DND-41 (cell line): ENCODE measurements at regions not wholly inside any gene's neighbourhood (a gene's known extent, or its start where the extent isn't known, plus 50 kb on each side); places are given as distances from the start of the nearest gene placed in this dataset.

Experiments used
- ATAC-seq: fragments of 200-7000 bp; cut with Tn5 transposase; 3 replicates; pipeline ENCODE4 v1.9.1; 2021; ENCODE audit warnings: low read depth; ENCODE audit not compliant: insufficient read depth
- DNase-seq: peaks from one replicate; pipeline ENCODE4 v3.0.0-alpha.2; 2020
- H2AFZ ChIP-seq: 2 replicates; pipeline ENCODE4 v1.6.0; 2012; ENCODE audit warnings: low read depth, low read length
- H3K27ac ChIP-seq: 2 replicates; pipeline ENCODE4 v1.5.1; 2012; ENCODE audit warnings: low read length, inconsistent platforms
- H3K27me3 ChIP-seq: fragments of 200-600 bp; sonication (generic); 2 replicates; pipeline ENCODE4 v1.6.0; 2012; ENCODE audit warnings: low read length, mild to moderate bottlenecking, inconsistent platforms; ENCODE audit not compliant: insufficient read depth, poor library complexity
- H3K36me3 ChIP-seq: 2 replicates; pipeline ENCODE4 v1.5.1; 2012; ENCODE audit warnings: low read length, inconsistent platforms; ENCODE audit not compliant: insufficient read depth
- H3K4me1 ChIP-seq: 2 replicates; pipeline ENCODE4 v1.5.1; 2012; ENCODE audit warnings: mild to moderate bottlenecking, low read length; ENCODE audit not compliant: insufficient read depth
- H3K4me2 ChIP-seq: 2 replicates; pipeline ENCODE4 v1.6.0; 2012; ENCODE audit warnings: mild to moderate bottlenecking, moderate library complexity, low read length, inconsistent platforms; ENCODE audit not compliant: insufficient read depth
- H3K4me3 ChIP-seq, 2 experiments: fragments of 200-600 bp in 1 of 2; shearing (Covaris generic) in 1 of 2; 2 replicates each; pipeline ENCODE4 v1.5.1; 2012 to 2016; ENCODE audit warnings: inconsistent platforms in 2 of 2, low read length in 2 of 2, mild to moderate bottlenecking in 2 of 2, low read depth in 1 of 2, moderate library complexity in 1 of 2
- H3K79me2 ChIP-seq: 2 replicates; pipeline ENCODE4 v1.6.0; 2012; ENCODE audit warnings: low read length, inconsistent platforms; ENCODE audit not compliant: insufficient read depth
- H3K9ac ChIP-seq: 2 replicates; pipeline ENCODE4 v1.6.0; 2012; ENCODE audit warnings: low read depth, mild to moderate bottlenecking, inconsistent platforms, low read length, moderate library complexity
- H3K9me3 ChIP-seq: 2 replicates; pipeline ENCODE4 v1.5.1; 2012; ENCODE audit warnings: low read length, moderate library complexity, mild to moderate bottlenecking, inconsistent platforms; ENCODE audit not compliant: insufficient read depth, severe bottlenecking
- H4K20me1 ChIP-seq: 2 replicates; pipeline ENCODE4 v1.6.0; 2012; ENCODE audit warnings: low read length; ENCODE audit not compliant: insufficient read depth
- CTCF ChIP-seq: IDR thresholded peaks from 2 replicates; pipeline ENCODE4 v1.5.1; 2012; ENCODE audit warnings: borderline replicate concordance, low read length, moderate library complexity, mild to moderate bottlenecking; ENCODE audit not compliant: poor library complexity, severe bottlenecking; ENCODE audit errors: extremely low read depth
- EZH2 ChIP-seq: IDR thresholded peaks from 3 replicates; pipeline ENCODE4 v1.6.1; 2012; ENCODE audit warnings: borderline replicate concordance, low read depth, mild to moderate bottlenecking, moderate library complexity, low read length, inconsistent platforms; ENCODE audit not compliant: severe bottlenecking

GRCh38 chr7:46834921-46835320 is 747.0 kb downstream of the TNS3 start:
- Histone ChIP-seq H3K9me3 (no peaks in the 10 kb centered on the region), H3K27me3 (no peaks in the 10 kb centered on the region), H3K4me3 (no peak overlapping the region), H3K4me2 (no peak overlapping the region), H3K4me1 (no peaks in the 10 kb centered on the region), H3K79me2 (no peaks in the 10 kb centered on the region), H2AFZ (no peak overlapping the region), H3K36me3 (no peaks in the 10 kb centered on the region), H3K9ac (no peak overlapping the region), H3K27ac (no peak overlapping the region), H4K20me1 (no peaks in the 10 kb centered on the region)
- ATAC-seq (no peak), DNase-seq (no peak)
- TF ChIP-seq CTCF (no peak), EZH2 (no peak)

GRCh38 chr7:46833197-46833596 is 748.7 kb downstream of the TNS3 start:
- Histone ChIP-seq H3K79me2 (no peaks in the 10 kb centered on the region), H3K4me1 (no peaks in the 10 kb centered on the region), H3K27ac (no peak overlapping the region), H2AFZ (no peak overlapping the region), H3K9ac (no peak overlapping the region), H3K36me3 (no peaks in the 10 kb centered on the region), H3K9me3 (no peaks in the 10 kb centered on the region), H4K20me1 (no peaks in the 10 kb centered on the region), H3K4me3 (no peak overlapping the region), H3K27me3 (no peaks in the 10 kb centered on the region), H3K4me2 (no peak overlapping the region)
- no peak for ATAC-seq
- DNase-seq: no peak
- no peak for TF ChIP-seq EZH2
- no peak for TF ChIP-seq CTCF

- Histone ChIP-seq H3K4me1 (no peaks in the 10 kb centered on the region), H3K79me2 (no peaks in the 10 kb centered on the region), H3K9ac (no peak overlapping the region), H3K27me3 (no peaks in the 10 kb centered on the region), H4K20me1 (no peaks in the 10 kb centered on the region), H3K9me3 (no peaks in the 10 kb centered on the region), H3K4me2 (no peak overlapping the region), H2AFZ (no peak overlapping the region), H3K27ac (no peak overlapping the region), H3K36me3 (no peaks in the 10 kb centered on the region), H3K4me3 (no peak overlapping the region)
- DNase-seq: no peak
- no peak for TF ChIP-seq EZH2
- no peak for TF ChIP-seq CTCF
- no peak for ATAC-seq
Observed at GRCh38 chr7:46832136-46832535, 749.8 kb downstream of the TNS3 start.

GRCh38 chr7:46819819-46820218 is 762.1 kb downstream of the TNS3 start:
- TF ChIP-seq CTCF (no peak), EZH2 (no peak)
- Histone ChIP-seq H3K27ac (no peak overlapping the region), H3K4me1 (no peaks in the 10 kb centered on the region), H3K4me3 (no peak overlapping the region), H3K9me3 (peaks cover 2% of the 10 kb centered on the region), H2AFZ (no peak overlapping the region), H4K20me1 (no peaks in the 10 kb centered on the region), H3K27me3 (no peaks in the 10 kb centered on the region), H3K4me2 (no peak overlapping the region), H3K9ac (no peak overlapping the region), H3K79me2 (no peaks in the 10 kb centered on the region), H3K36me3 (no peaks in the 10 kb centered on the region)
- DNase-seq (no peak), ATAC-seq (no peak)
